ENCODE measurements at regions not wholly inside any gene's neighbourhood (a gene's known extent, or its start where the extent isn't known, plus 50 kb on each side); places are given as distances from the start of the nearest gene placed in this dataset.

DNA sequence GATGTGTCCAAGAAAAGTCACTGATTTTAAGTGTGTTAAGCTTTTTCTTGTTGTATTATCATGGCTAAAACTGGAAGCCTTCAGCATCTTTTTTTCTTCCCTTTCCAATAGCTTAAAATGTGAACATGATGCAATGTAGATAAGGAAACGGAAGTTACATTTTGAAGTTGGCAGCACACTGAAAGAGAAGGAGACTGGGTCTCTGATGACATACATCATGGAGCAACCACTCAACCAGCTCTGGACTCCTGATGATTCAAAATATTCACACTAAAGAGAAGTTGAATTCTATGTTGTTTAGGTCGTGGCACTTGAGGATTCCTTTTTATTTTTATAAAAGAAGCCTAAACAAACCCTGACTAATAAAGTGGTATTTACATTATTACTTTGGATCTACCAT, 488.3 kb upstream of the ALCAM start:
- Histone ChIP-seq H3K27ac (ENCODE audit: low read length) (no peak overlapping the region), H3K27me3 (ENCODE audit: insufficient read depth, low read length, poor library complexity) (no peaks in the 10 kb centered on the region)
- no peak for ATAC-seq (ENCODE audit: insufficient read depth, low read depth)

DNA sequence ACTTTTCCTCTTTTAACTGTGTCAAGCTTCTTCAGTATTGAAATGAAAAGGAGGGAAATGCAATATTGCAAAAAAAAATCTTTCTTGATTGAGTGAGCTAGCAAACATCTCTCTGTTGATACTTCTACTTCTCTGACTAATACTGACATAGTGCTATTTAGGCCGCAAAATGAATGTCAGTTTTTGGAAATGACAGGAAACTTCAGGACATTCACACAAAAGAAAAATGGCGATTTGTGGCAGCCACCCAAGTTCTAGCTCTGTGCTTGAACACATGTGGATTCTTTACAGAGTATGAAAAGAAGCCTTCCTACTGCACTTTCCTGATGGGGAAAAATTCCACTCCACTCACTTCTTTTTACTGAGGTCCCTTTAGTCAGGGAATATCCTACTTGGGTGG, 486.8 kb upstream of the ALCAM start:
- Histone ChIP-seq H3K9me3 (ENCODE audit: insufficient read depth, low read length, severe bottlenecking) (no peaks in the 10 kb centered on the region), H3K4me3 (ENCODE audit: low read depth in 1 of 2, low read length in 2 of 2) (no peak overlapping the region), H4K20me1 (ENCODE audit: insufficient read depth, low read length) (no peaks in the 10 kb centered on the region), H3K9ac (ENCODE audit: low read depth, low read length) (no peak overlapping the region), H3K4me1 (ENCODE audit: insufficient read depth, low read length) (no peaks in the 10 kb centered on the region), H2AFZ (ENCODE audit: low read depth, low read length) (no peak overlapping the region), H3K4me2 (ENCODE audit: insufficient read depth, low read length) (no peak overlapping the region), H3K79me2 (ENCODE audit: insufficient read depth, low read length) (no peaks in the 10 kb centered on the region), H3K36me3 (ENCODE audit: insufficient read depth, low read length) (no peaks in the 10 kb centered on the region), H3K27ac (ENCODE audit: low read length) (no peak overlapping the region), H3K27me3 (ENCODE audit: insufficient read depth, low read length, poor library complexity) (no peaks in the 10 kb centered on the region)
- DNase-seq (no peak), ATAC-seq (ENCODE audit: insufficient read depth, low read depth) (no peak)
- no peak for TF ChIP-seq EZH2 (IDR thresholded peaks at IDR 0.05; ENCODE audit: borderline replicate concordance, low read depth, low read length, severe bottlenecking)
- TF ChIP-seq, protein P1, sequence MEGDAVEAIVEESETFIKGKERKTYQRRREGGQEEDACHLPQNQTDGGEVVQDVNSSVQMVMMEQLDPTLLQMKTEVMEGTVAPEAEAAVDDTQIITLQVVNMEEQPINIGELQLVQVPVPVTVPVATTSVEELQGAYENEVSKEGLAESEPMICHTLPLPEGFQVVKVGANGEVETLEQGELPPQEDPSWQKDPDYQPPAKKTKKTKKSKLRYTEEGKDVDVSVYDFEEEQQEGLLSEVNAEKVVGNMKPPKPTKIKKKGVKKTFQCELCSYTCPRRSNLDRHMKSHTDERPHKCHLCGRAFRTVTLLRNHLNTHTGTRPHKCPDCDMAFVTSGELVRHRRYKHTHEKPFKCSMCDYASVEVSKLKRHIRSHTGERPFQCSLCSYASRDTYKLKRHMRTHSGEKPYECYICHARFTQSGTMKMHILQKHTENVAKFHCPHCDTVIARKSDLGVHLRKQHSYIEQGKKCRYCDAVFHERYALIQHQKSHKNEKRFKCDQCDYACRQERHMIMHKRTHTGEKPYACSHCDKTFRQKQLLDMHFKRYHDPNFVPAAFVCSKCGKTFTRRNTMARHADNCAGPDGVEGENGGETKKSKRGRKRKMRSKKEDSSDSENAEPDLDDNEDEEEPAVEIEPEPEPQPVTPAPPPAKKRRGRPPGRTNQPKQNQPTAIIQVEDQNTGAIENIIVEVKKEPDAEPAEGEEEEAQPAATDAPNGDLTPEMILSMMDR (IDR thresholded peaks at IDR 0.05; ENCODE audit: borderline replicate concordance, extremely low read depth, low read length, poor library complexity, severe bottlenecking), result no peak

More for the DNA sequence above, 488.3 kb upstream of the ALCAM start:
- Histone ChIP-seq H3K36me3 (ENCODE audit: insufficient read depth, low read length) (no peaks in the 10 kb centered on the region), H3K9me3 (ENCODE audit: insufficient read depth, low read length, severe bottlenecking) (no peaks in the 10 kb centered on the region), H3K4me2 (ENCODE audit: insufficient read depth, low read length) (no peak overlapping the region), H3K9ac (ENCODE audit: low read depth, low read length) (no peak overlapping the region), H3K79me2 (ENCODE audit: insufficient read depth, low read length) (no peaks in the 10 kb centered on the region), H3K4me3 (ENCODE audit: low read depth in 1 of 2, low read length in 2 of 2) (no peak overlapping the region), H2AFZ (ENCODE audit: low read depth, low read length) (no peak overlapping the region), H3K4me1 (ENCODE audit: insufficient read depth, low read length) (no peaks in the 10 kb centered on the region), H4K20me1 (ENCODE audit: insufficient read depth, low read length) (no peaks in the 10 kb centered on the region)
- TF ChIP-seq, protein P1 (IDR thresholded peaks at IDR 0.05; ENCODE audit: borderline replicate concordance, extremely low read depth, low read length, poor library complexity, severe bottlenecking), result no peak
- no peak for TF ChIP-seq EZH2 (IDR thresholded peaks at IDR 0.05; ENCODE audit: borderline replicate concordance, low read depth, low read length, severe bottlenecking)
- DNase-seq, result no peak

DNA sequence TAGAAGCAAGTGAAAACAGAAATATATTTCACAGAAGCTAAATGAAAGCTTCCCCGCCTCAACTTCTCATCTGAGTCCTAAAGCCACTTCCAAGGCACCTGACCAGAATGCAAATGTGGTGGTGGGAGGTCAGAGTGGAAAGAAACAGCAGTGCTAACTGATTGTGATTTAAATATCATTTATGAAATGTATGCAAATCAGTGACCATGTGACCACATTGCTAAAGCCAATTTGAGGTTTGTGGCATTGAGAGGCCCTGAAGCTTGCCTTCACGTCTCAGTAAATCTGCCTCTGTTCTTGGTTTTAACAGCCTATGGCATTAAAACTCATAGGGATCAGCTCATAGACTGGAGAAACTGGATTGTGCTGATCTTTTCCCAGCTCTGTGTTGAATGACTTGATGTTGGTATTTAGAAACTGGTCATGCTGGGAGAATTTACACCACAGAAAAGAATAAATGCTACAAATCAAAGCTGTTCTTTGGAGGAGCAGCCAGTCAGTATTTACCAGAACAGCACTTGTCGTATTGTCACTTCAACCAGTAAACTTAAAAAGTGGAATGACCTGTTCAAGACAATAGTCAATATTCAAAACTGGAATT, 481.4 kb upstream of the ALCAM start:
- Histone ChIP-seq H3K79me2 (ENCODE audit: insufficient read depth, low read length) (no peaks in the 10 kb centered on the region), H4K20me1 (ENCODE audit: insufficient read depth, low read length) (no peaks in the 10 kb centered on the region), H3K36me3 (ENCODE audit: insufficient read depth, low read length) (no peaks in the 10 kb centered on the region), H3K9ac (ENCODE audit: low read depth, low read length) (no peak overlapping the region), H2AFZ (ENCODE audit: low read depth, low read length) (no peak overlapping the region), H3K4me2 (ENCODE audit: insufficient read depth, low read length) (no peak overlapping the region), H3K27ac (ENCODE audit: low read length) (no peak overlapping the region), H3K4me1 (ENCODE audit: insufficient read depth, low read length) (no peaks in the 10 kb centered on the region), H3K4me3 (ENCODE audit: low read depth in 1 of 2, low read length in 2 of 2) (no peak overlapping the region), H3K27me3 (ENCODE audit: insufficient read depth, low read length, poor library complexity) (no peaks in the 10 kb centered on the region), H3K9me3 (ENCODE audit: insufficient read depth, low read length, severe bottlenecking) (no peaks in the 10 kb centered on the region)
- no peak for DNase-seq
- no peak for TF ChIP-seq EZH2 (IDR thresholded peaks at IDR 0.05; ENCODE audit: borderline replicate concordance, low read depth, low read length, severe bottlenecking)
- TF ChIP-seq, protein P1 (IDR thresholded peaks at IDR 0.05; ENCODE audit: borderline replicate concordance, extremely low read depth, low read length, poor library complexity, severe bottlenecking), result no peak
- ATAC-seq (ENCODE audit: insufficient read depth, low read depth), result no peak
